Activated CD8-positive, alpha-beta memory T cell treated with anti-CD3 and anti-CD28 coated beads for 36 hours (primary cell): ENCODE measurements at regions not wholly inside any gene's neighbourhood (a gene's known extent, or its start where the extent isn't known, plus 50 kb on each side); places are given as distances from the start of the nearest gene placed in this dataset.

ENCODE experiments used
- CTCF ChIA-PET: fragments of 350-600 bp; sonication (Branson Sonifier 250); formaldehyde crosslinking; loops from one replicate; lab custom pipeline; 2021; ENCODE audit warnings: antibody characterized with exemption; lab: Charles Lee
- POLR2A ChIA-PET: fragments of 350-600 bp; sonication (Branson Sonifier 250); formaldehyde crosslinking; loops from one replicate; lab custom pipeline; 2021; ENCODE audit warnings: antibody characterized with exemption; lab: Charles Lee

DNA sequence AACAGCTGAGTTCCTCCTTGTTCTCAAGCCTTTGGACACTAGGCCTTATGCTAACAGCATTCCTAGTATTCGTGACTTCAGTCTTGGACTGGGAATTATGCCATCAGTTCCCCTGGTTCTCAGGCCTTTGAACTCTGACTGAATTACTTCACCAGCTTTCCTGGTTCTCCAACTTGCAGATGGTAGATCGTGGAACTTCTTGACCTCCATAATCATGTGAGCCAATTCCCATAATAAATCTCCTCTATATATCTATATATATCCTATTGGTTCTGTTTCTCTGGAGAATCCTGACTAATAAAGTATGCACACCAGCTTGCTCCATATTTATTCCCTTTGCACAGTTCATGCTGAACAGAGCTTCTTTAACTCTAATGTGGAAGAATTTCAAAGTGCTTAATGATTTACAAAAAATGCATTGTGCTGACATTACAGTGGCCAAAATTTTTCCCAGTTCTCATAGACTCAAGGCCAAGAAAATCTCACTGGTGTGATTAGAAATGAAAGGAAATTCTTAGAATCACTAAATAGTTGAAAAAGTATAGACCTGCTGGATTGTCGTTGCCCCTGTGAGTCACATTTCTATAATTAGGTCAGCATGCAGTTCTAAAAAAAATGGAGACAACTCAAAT lies 462.9 kb upstream of the ADAMTS5 start:
- CTCF ChIA-PET, result no interaction called here
- POLR2A ChIA-PET, result no interaction called here

DNA sequence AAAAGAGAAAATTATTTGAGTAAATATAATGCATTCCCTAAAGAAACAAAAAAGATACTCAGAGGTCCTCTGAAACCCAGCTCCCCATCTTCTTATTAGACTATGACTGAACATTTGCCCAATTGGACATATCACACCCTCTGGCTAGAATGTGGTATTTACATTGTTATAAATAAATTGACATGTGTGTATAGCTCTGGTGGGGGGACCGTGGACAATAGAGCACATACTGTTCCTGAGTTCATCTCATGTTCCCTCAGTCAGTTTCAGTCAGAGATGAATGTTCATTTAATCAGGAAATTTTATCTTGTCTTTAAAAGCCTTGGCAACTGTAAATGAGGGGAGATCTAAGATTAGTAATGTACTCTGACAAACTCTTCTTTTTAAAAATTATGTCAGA lies 459.3 kb upstream of the ADAMTS5 start:
- ChIA-PET CTCF (no interaction called here), POLR2A (no interaction called here)

DNA sequence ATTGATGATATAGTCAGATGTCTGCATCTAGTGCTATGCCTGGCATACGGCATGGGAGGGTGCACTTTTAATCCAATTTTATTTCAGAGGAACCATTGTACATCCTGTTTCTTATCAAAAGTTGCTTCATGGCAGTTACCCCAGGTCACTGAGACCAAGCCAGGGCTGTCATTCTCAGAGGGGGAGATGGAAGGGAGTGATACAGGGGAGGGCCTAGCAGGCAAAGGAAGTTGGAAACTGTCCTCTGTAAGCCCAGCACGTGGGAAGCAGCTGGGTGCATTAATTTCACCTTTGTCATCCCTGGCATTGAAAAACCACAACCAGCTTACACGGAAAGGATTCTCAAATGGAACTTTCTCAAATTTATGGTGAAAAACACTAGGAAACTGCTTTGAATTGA lies 458.7 kb upstream of the ADAMTS5 start:
- POLR2A ChIA-PET, result no interaction called here

DNA sequence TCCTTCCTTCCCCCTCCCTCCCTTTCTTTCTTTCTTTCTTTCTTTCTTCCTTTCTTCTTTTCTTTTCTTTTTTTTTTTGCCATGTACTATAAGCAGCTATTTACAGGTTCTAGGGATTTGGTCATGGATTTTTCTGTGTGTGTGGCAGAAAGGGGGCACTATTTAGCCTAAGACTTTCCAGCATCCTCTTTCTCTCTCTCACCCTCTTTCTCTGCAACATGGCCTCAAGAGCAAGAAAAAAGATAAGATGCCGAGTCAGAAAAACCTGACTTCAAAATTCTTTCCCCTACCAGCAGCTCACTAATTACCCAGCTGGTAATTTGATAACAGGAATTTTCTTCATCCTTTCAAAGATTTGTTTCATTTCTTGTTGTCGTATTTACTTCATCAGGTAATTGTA lies 458.3 kb upstream of the ADAMTS5 start:
- CTCF ChIA-PET, result no interaction called here
- POLR2A ChIA-PET, result no interaction called here

More for the DNA sequence above, 458.7 kb upstream of the ADAMTS5 start:
- CTCF ChIA-PET, result no interaction called here

DNA sequence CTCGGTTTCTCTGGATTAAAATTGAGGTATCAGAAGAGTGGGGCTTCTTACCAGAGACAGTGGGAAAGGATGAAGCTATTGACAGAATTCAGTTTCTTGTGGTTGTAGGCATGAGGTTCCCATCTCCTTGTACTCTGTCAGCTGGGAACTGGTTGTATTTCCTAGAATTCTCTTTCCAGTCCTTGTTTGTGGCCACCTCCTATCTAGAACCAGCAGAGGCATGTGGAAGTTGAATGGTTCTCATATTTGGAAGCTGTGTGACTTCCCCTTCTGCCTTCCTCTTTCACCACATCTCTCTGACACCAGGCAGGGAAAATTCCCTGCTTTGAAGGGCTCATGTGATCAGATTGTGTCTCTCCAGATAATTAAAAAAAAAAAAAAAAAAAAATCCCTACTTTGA lies 457.7 kb upstream of the ADAMTS5 start:
- POLR2A ChIA-PET, result interaction anchor here (0.6 kb wide), 1 partner anchor 1594 kb away, joined by 3 read pairs; the partner anchor contains the start of gene RWDD2B
- CTCF ChIA-PET, result no interaction called here

DNA sequence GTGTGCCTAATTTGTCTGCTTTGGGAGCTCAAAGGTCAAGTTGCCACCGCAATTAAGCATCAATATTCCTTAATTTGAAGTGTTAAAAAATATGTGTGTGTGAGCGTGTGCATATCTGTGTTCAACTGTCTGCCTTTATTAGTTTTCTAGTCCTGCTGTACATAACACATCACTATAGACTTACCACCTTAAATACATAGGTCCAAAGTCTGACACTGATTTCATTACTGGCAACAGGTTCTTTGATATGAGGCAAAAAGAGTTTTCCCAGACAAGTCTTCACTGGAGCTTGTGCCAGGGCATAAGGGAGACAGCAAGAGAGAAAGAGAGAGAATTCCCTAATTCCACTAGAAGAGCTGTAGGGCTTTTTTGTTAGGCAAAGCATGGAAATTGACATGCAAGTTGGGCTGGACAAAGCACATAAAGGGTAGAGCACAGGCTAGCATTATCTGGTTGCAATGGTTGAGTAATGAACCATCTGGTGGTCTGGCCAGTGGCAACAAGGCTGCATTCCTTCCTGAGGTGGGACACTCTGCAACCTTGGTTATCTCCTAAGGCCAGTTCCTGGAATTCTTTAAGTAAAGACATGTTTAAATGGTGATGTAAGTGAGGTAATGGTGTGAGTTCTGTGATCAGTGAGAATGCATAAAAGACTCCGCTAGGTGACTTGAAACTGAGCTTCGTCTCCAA lies 457.2 kb upstream of the ADAMTS5 start:
- CTCF ChIA-PET, result no interaction called here
- POLR2A ChIA-PET, result interaction anchor here (0.6 kb wide), 1 partner anchor 1595 kb away, joined by 3 read pairs; the partner anchor contains the start of gene RWDD2B

DNA sequence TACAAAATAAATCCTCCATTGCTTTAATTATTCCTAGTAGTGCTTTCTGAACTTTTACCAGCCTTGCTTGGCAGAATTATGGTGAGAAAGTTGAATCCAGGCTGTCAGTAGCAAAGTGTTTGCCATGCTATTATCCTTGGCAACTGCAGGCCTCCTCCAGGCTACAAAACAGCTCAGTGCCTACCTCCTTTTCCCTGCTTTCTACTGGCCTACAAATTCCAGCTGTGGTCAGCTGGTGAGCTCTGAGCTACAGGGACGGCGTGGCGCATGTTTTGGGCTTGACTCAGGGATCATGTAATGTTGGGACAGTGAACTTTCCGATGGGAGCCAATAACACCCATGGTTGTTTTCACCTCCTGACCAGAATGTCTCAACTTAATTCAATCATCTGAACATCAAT lies 456.1 kb upstream of the ADAMTS5 start:
- ChIA-PET CTCF (no interaction called here), POLR2A (no interaction called here)

DNA sequence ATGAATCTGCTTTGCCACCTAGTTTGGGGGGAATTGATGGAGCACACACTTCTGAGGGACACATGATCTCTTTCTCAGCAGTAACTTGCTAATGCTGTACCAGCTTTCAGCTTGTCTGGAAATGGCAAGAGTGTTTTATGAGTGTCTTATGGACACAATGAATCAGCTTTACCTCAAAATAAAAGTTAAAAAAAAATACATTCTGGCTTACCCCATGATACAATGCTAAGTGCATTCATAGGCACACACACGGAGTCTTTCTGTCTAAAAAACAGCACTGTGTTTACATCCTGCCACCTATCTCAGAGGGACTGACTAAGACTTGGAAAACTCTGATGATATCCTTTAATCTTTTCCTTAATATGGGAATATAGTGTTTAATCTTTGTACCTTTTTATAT lies 455.5 kb upstream of the ADAMTS5 start:
- CTCF ChIA-PET, result no interaction called here
- POLR2A ChIA-PET, result no interaction called here

DNA sequence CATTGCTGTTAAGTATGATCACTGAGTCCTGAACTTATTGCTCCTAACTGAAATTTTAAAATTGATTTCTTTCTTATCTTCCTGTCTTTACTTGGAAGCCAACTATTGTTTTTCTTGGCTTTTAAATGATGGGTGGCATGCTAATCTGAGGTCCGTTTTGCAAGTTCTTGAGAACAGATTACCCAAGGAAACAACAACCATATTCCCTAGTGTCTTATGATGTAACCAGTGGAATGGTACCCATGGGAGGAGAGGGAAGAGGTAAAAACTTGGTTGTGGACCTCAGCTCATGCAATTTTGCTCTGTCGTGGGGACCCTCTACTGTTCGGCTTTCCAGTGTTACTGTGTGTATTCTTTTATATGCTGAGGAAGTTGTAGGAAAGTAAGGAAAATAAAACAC lies 454.8 kb upstream of the ADAMTS5 start:
- CTCF ChIA-PET, result no interaction called here

DNA sequence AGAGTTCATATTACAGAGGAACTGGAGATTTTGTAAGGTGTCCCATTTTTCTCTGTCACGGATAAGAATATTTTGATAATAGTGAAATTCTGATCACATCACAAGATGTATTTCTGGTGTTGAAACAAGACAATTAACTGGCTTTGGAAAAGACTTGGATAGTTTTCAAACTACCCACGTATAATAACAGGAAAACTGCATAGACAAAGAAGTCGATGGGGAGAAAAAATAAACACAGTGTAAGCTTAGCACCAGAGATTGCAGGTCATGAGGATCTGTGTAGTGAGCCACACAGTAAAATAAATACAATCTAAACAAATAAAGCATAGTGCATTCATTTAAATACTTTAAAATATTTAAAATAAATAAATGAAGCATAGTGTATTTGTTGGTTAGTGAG lies 452.3 kb upstream of the ADAMTS5 start:
- CTCF ChIA-PET, result no interaction called here
- POLR2A ChIA-PET, result no interaction called here

More for the DNA sequence above, 454.8 kb upstream of the ADAMTS5 start:
- POLR2A ChIA-PET, result no interaction called here

DNA sequence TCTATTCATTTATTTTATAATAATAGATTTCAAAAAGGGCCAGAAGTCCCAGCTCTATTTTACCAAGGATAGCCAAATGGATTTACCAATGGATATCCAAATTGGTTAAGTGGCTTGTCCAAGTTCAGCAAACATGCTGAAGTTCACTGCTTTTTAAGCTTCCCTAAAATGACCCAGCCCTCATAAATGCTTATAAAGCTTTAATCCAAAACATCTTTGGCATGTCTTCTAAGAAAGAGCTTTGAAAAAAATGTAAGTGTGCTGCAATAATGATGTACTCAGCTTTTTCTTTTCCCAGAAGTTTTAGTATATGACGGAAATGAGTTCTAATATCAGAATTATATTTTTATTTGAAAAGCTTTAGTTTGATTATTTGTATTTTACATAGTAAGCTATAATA lies 451.5 kb upstream of the ADAMTS5 start:
- ChIA-PET POLR2A (no interaction called here), CTCF (no interaction called here)

DNA sequence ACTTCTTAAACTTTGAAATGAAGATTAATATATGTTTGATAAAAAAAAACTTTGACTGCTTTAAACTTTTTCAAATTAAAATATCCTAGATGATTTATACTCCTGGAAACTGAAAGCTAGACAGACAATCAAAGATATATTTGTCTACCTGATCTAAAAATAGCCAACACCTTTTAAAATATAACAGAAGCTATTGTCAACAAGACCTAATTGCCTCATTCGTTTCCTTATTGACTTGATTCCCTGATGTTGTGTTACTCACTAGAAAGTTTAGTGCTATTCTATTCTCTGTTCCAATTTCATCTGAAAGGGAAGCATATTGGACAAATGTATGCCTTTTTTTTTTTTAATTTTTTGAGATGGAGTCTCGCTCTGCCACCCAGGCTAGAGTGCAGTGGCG lies 445.6 kb upstream of the ADAMTS5 start:
- ChIA-PET CTCF (no interaction called here), POLR2A (no interaction called here)

DNA sequence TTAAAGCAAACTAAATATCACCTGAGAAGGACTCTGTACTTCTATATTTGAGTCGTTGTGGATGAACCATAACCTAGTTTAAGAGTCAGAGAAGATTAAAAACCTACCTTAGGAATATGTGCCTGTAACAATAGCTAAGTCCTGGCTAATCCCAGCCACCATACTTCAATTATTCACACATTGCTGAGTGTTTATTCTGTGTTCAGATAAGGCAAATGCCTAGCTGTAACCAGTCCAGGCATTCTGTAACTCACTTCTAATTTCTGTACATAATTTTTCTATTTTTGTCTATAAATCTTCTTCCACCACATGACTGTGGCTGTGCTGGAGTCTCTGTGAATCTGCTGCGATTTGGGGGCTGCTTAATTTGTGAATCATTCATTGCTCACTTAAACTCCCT lies 441.9 kb upstream of the ADAMTS5 start:
- ChIA-PET CTCF (no interaction called here), POLR2A (no interaction called here)

DNA sequence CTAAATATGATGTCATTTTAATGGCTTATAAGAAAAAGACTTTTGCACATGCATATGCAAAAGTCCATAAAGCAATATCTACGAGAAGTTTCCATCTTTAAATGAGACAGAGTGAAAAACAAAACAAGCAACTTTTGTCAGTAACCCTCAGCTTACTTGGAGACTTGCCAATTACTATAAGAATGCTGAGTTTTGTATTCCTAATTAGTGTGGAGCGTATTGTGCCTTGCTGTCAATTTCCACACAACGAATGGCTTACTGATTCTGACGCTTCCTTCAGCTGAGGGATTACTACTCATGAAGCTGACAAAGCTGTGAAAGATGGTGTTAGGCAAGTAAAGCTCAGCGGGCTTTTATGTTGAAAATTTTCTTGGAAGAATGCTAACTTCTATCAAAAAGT lies 440.4 kb upstream of the ADAMTS5 start:
- CTCF ChIA-PET, result no interaction called here
- POLR2A ChIA-PET, result no interaction called here

DNA sequence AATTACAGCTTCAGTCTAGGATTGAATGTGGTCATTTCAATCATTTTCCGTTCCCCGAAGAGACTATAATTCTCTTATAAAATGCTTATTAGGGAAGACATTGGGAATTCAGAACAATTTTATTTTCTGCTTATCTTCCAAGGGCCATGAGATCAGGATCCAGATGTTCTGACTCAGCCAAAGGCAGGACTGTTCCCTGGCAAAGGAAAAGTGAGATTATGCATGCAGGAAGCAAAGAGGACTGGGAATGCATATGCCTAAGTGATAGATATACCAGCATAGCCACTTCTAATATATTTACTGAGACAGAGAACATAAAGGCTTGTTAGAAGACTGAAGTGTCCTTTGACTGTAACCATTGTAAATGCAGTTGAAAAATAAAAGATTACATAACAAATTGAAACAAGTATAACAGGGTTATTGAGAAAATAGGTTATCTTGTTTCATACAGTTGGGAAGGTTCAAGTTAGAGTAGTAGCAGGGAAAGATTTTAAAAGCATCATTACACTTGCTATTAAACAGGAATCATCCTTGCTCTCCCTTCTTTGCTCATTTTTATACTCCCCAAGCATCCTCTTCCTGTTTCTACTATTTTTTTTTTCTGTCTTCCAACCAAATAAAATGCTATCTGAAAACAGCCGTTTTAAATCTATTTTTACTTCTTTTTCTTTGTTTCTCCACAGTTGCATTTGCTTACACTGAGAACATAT lies 439.6 kb upstream of the ADAMTS5 start:
- ChIA-PET POLR2A (no interaction called here), CTCF (no interaction called here)

DNA sequence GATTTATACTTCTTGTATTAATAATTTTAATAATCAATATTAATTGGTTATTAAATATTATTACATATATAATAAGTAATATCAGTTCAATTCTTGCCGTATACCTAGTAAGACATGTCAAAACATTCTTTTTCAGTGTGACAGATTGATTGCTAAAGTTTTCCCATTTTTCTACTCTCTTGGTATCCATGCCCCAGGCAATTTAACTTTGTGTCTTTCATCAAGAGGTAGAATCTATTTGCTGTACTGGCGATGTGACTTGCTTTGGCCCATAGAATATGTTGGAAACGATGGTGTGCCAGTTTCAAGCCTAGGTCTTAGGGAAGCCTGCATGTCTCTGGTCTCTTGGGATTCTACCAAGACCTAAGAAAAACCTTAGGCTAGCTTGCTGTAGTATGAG lies 436.1 kb upstream of the ADAMTS5 start:
- ChIA-PET CTCF (no interaction called here), POLR2A (no interaction called here)

DNA sequence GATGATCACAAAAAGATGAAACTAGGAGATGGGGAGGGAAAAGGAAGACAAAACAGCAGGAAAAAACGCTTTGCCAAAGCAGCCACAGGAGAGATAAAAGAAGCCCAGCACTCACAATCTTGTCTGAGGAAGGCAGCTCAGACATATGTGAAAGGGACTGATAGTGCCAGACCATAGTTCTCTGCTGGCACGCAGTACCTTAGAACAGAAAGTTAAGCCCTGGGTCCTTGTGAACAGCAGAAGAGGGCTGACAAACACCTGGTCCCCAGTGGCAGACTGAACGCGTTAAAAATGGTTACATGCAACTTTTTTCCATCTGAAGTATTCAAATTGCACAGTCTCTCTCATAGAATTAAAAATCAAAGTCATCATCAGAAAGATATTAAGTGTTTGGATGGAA lies 433.2 kb upstream of the ADAMTS5 start:
- POLR2A ChIA-PET, result no interaction called here

DNA sequence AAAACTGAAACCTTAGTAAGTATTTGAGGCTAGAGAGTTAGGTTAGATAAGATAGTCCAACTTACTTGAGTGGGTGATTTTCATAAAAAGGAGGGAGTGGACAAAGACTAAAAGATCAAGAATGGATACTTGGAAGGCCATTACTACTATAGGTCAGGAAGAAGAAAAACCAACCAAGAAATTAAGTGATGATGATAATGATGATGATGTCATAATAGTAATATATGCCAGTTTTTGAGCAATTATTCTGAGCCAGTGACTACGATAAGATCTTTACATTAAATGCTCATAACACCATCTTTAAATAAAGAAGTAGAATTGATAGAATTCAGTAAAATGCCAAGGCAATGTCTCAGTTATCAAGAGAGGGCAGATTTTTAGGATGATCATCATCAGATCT lies 430.7 kb upstream of the ADAMTS5 start:
- ChIA-PET CTCF (no interaction called here), POLR2A (no interaction called here)

More for the DNA sequence above, 433.2 kb upstream of the ADAMTS5 start:
- CTCF ChIA-PET, result no interaction called here

DNA sequence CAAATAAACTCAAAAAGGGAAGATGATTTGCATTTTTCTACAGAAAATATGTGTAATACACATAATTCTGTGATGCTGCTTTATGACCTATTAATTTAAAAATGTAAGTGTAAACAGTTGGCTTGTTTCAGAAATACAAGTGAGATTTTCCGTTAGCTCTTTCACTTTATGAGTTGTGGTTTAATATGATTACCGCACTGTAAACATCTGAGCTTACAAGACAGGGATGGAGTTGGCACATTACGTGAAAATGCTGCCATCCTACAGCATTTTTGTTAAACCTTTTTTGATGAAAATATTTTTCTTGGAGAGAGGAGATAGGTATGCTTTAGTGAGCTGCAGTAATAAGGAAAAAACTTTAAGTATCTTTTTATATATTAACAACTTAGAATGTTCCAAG lies 426.8 kb upstream of the ADAMTS5 start:
- POLR2A ChIA-PET, result no interaction called here

DNA sequence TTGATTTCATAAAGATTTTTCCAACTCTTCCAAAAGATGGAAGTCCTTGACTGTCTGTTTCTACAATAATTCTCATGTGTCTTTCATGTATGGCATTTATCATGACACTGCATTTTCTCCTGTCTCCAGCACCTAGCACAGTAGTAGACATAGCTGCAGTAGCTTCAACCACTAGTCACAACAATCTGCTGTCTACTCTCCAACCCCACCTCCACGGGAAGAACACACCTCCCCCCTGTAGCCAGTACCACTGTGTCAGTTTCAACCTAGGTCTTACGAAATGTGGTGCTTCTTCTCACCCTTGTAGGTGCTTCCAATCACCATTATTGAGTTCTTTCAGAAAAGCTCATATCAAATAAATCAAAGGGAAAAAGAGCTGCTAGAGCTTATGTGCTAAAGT lies 425.1 kb upstream of the ADAMTS5 start:
- ChIA-PET CTCF (no interaction called here), POLR2A (no interaction called here)

More for the DNA sequence above, 426.8 kb upstream of the ADAMTS5 start:
- CTCF ChIA-PET, result no interaction called here

DNA sequence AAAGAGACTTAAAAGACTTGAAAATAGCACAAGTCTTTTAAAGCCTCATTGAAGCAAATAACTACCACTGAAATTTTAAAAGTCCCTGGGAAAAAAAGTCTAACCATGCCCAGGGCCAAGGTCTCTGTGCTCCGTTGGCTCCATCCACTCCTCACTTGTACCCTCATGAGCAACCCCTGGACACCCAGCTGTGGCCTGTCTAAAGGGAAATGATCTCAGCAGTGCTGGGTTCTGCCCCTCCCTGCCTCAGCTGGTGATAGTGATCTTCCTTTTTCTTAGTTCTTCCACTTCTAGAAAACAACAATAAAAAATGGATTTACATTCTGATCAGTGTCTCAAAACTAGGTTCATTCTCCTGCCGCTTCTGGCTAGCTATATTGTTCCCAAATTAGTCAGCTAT lies 423.5 kb upstream of the ADAMTS5 start:
- CTCF ChIA-PET, result no interaction called here
- POLR2A ChIA-PET, result no interaction called here
